Liver (tissue), 8 donors: ENCODE measurements at regions not wholly inside any gene's neighbourhood (a gene's known extent, or its start where the extent isn't known, plus 50 kb on each side); places are given as distances from the start of the nearest gene placed in this dataset.

ENCODE experiments used
- DNase-seq: peaks from one replicate; pipeline ENCODE4 v3.0.0-alpha.2; 2017; ENCODE audit warnings: low spot score
- H3K27ac ChIP-seq, 2 donors: one replicate each; pipeline ENCODE4 v1.7.0; 2013; ENCODE audit warnings: inconsistent platforms in 2 of 2, low read length in 2 of 2, control low read depth in 1 of 2, low read depth in 1 of 2, mild to moderate bottlenecking in 1 of 2
- H3K27me3 ChIP-seq, 4 donors: one replicate each; pipeline versions ENCODE4 v1.6.1 to v1.7.0; 2013; ENCODE audit warnings: low read length in 3 of 4, inconsistent platforms in 1 of 4, mild to moderate bottlenecking in 1 of 4, moderate library complexity in 1 of 4; ENCODE audit not compliant: control insufficient read depth in 4 of 4, insufficient read depth in 4 of 4
- H3K36me3 ChIP-seq, 4 donors: one replicate each; pipeline versions ENCODE4 v1.6.1 to v1.7.0; 2013; ENCODE audit warnings: low read length in 3 of 4, mild to moderate bottlenecking in 3 of 4, low read depth in 1 of 4, moderate library complexity in 1 of 4; ENCODE audit not compliant: control insufficient read depth in 4 of 4, insufficient read depth in 3 of 4
- H3K4me1 ChIP-seq, 4 donors: one replicate each; pipeline versions ENCODE4 v1.6.1 to v1.7.0; 2013; ENCODE audit warnings: low read length in 3 of 4, mild to moderate bottlenecking in 3 of 4, moderate library complexity in 1 of 4; ENCODE audit not compliant: control insufficient read depth in 4 of 4, insufficient read depth in 4 of 4
- H3K4me3 ChIP-seq, 3 donors: one replicate each; pipeline versions ENCODE4 v1.6.1 to v1.7.0; 2013; ENCODE audit warnings: low read length in 3 of 3, control low read depth in 1 of 3, low read depth in 1 of 3, mild to moderate bottlenecking in 1 of 3
- H3K9ac ChIP-seq, 2 donors: one replicate each; pipeline ENCODE4 v1.7.0; 2013; ENCODE audit warnings: low read length in 2 of 2, mild to moderate bottlenecking in 2 of 2, moderate library complexity in 2 of 2, control low read depth in 1 of 2, low read depth in 1 of 2
- H3K9me3 ChIP-seq, 4 donors: one replicate each; pipeline versions ENCODE4 v1.6.1 to v1.7.0; 2013; ENCODE audit warnings: low read length in 3 of 4; ENCODE audit not compliant: control insufficient read depth in 4 of 4
- EGR1 ChIP-seq, 2 donors: IDR thresholded peaks; 2 replicates each; pipeline ENCODE4 v1.6.1; 2016 to 2018; ENCODE audit warnings: antibody characterized with exemption in 2 of 2, low read depth in 2 of 2
- FOXA1 ChIP-seq: IDR thresholded peaks from 2 replicates; pipeline ENCODE4 v1.6.1; 2016; ENCODE audit warnings: antibody characterized with exemption
- FOXA2 ChIP-seq: IDR thresholded peaks from 2 replicates; pipeline ENCODE4 v1.6.1; 2016; ENCODE audit warnings: antibody characterized with exemption
- GABPA ChIP-seq, 2 donors: IDR thresholded peaks in 1 of 2; conservative IDR thresholded peaks in 1 of 2; 2 replicates each; pipeline ENCODE4 v1.6.1; 2016; ENCODE audit warnings: antibody characterized with exemption in 2 of 2, mild to moderate bottlenecking in 1 of 2, moderate library complexity in 1 of 2
- HNF4A ChIP-seq, 2 donors: conservative IDR thresholded peaks; 2 replicates each; pipeline ENCODE4 v1.6.1; 2016; ENCODE audit warnings: antibody characterized with exemption in 2 of 2, mild to moderate bottlenecking in 2 of 2
- HNF4G ChIP-seq: IDR thresholded peaks from 2 replicates; pipeline ENCODE4 v1.6.1; 2016; ENCODE audit warnings: antibody characterized with exemption
- JUND ChIP-seq, 2 donors: IDR thresholded peaks; 2 replicates each; pipeline ENCODE4 v1.6.1; 2016; ENCODE audit warnings: antibody characterized with exemption in 2 of 2
- NR2F2 ChIP-seq: IDR thresholded peaks from 2 replicates; pipeline ENCODE4 v1.6.1; 2016; ENCODE audit warnings: antibody characterized with exemption
- RAD21 ChIP-seq, 2 donors: IDR thresholded peaks; 2 replicates each; pipeline ENCODE4 v1.6.1; 2016; ENCODE audit warnings: antibody characterized with exemption in 2 of 2, mild to moderate bottlenecking in 2 of 2
- RXRA ChIP-seq, 2 donors: IDR thresholded peaks; 2 replicates each; pipeline ENCODE4 v1.6.1; 2017 to 2018; ENCODE audit warnings: antibody characterized with exemption in 2 of 2, mild to moderate bottlenecking in 1 of 2
- SP1 ChIP-seq: IDR thresholded peaks from 2 replicates; pipeline ENCODE4 v1.6.1; 2018; ENCODE audit warnings: antibody characterized with exemption, mild to moderate bottlenecking
- TAF1 ChIP-seq: conservative IDR thresholded peaks from 2 replicates; pipeline ENCODE4 v1.6.1; 2016; ENCODE audit warnings: antibody characterized with exemption, mild to moderate bottlenecking
- YY1 ChIP-seq: IDR thresholded peaks from 2 replicates; pipeline ENCODE4 v1.6.1; 2016; ENCODE audit warnings: antibody characterized with exemption, mild to moderate bottlenecking
- WGBS: extraction: QIAGEN DNeasy Blood & Tissue Kit; methylation state at CpG from one replicate; pipeline ENCODE4 v1.1.7; 2013; 5-methylcytosine and 5-hydroxymethylcytosine counted together
- TF ChIP-seq, protein P1 (sequence below): IDR thresholded peaks from 2 replicates; pipeline ENCODE4 v1.6.1; 2016; ENCODE audit warnings: antibody characterized with exemption
- TF ChIP-seq, protein P2 (sequence below): IDR thresholded peaks from 2 replicates; pipeline ENCODE4 v1.6.1; 2016; ENCODE audit warnings: antibody characterized with exemption
- TF ChIP-seq, protein P3 (sequence below): IDR thresholded peaks from 2 replicates; pipeline ENCODE4 v1.6.1; 2016; ENCODE audit warnings: antibody characterized with exemption
- TF ChIP-seq, protein P4 (sequence below): IDR thresholded peaks from 2 replicates; pipeline ENCODE4 v1.6.1; 2016; ENCODE audit warnings: antibody characterized with exemption, mild to moderate bottlenecking
- TF ChIP-seq, protein P5 (sequence below): fragments of 150-350 bp; IDR thresholded peaks from 2 replicates; pipeline ENCODE4 v1.5.1; 2017; ENCODE audit warnings: improper control_type of control experiment, low read depth, low read length; ENCODE audit not compliant: missing input control
- donor health status: healthy.
- donor health status: healthy.
- donor health status: healthy.
- donor health status: healthy.
- donor health status: healthy.

GRCh38 chr15:93830221-93831080, 400.9 kb upstream of the MCTP2 start (continued):
- TF ChIP-seq EGR1 (IDR thresholded peaks at IDR 0.05; ENCODE audit: low read depth in 2 of 2) (no peak), RXRA (IDR thresholded peaks at IDR 0.05) (no peak), HNF4A (conservative IDR thresholded peaks at IDR 0.05) (no peak), SP1 (no peak), TAF1 (no peak), GABPA (IDR thresholded peaks at IDR 0.05 in 1 of 2, conservative IDR thresholded peaks at IDR 0.05 in 1 of 2) (no peak)
- TF ChIP-seq, protein P1, sequence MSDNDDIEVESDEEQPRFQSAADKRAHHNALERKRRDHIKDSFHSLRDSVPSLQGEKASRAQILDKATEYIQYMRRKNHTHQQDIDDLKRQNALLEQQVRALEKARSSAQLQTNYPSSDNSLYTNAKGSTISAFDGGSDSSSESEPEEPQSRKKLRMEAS, result no peak

DNA sequence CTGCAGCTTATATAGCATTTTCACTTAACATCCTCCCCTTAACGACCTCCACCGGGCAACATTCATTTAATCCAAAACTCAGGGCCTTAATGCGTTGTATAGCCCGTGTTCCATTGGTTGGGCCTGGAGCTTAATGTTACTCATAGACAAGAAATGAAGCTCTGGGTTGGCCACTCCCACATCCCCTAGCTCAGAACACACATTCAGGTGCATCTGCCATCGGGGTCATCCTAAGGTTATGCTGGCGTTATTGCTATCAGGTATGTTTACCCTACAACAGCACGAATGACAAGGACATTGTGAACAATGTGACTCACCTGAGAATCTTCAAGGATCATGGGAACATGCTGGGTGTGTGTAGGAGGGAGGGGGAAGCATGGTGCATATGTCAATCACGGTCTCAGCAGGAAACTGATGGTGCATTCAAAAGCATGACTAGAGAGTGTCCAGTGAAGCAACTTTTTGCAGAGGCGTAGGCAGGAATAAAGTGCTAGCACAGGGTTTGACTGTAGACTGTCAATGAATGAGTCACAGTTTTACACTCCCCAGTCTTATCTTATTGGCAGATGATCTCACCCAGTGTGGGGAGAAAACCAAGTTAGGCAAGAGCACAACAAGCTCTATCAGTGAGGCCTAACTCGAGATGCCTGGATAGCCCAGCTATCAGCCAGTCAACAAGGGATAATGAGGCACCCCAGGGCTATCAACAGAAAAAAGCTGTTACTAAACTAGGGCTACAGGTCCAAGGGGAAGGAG, 402.1 kb upstream of the MCTP2 start:
- Histone ChIP-seq H3K9ac (no peak overlapping the region), H3K4me1 (no peaks in the 10 kb centered on the region), H3K36me3 (no peaks in the 10 kb centered on the region), H3K4me3 (no peak overlapping the region), H3K27me3 (peaks cover 0 to 4% (median 0%) of the 10 kb centered on the region in 4 donors), H3K27ac (no peak overlapping the region), H3K9me3 (no peaks in the 10 kb centered on the region)
- WGBS, result 63% methylated on average over 10 of the region's 10 CpGs
- TF ChIP-seq, protein P2, sequence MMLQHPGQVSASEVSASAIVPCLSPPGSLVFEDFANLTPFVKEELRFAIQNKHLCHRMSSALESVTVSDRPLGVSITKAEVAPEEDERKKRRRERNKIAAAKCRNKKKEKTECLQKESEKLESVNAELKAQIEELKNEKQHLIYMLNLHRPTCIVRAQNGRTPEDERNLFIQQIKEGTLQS, result no peak
- TF ChIP-seq HNF4A (conservative IDR thresholded peaks at IDR 0.05), result no peak
- no peak for TF ChIP-seq FOXA2
- TF ChIP-seq YY1, result no peak
- no peak for TF ChIP-seq FOXA1
- TF ChIP-seq, protein P3, sequence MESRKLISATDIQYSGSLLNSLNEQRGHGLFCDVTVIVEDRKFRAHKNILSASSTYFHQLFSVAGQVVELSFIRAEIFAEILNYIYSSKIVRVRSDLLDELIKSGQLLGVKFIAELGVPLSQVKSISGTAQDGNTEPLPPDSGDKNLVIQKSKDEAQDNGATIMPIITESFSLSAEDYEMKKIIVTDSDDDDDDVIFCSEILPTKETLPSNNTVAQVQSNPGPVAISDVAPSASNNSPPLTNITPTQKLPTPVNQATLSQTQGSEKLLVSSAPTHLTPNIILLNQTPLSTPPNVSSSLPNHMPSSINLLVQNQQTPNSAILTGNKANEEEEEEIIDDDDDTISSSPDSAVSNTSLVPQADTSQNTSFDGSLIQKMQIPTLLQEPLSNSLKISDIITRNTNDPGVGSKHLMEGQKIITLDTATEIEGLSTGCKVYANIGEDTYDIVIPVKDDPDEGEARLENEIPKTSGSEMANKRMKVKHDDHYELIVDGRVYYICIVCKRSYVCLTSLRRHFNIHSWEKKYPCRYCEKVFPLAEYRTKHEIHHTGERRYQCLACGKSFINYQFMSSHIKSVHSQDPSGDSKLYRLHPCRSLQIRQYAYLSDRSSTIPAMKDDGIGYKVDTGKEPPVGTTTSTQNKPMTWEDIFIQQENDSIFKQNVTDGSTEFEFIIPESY, result no peak
- no peak for TF ChIP-seq GABPA (IDR thresholded peaks at IDR 0.05 in 1 of 2, conservative IDR thresholded peaks at IDR 0.05 in 1 of 2)
- TF ChIP-seq EGR1 (IDR thresholded peaks at IDR 0.05; ENCODE audit: low read depth in 2 of 2), result no peak
- TF ChIP-seq, protein P1, result no peak
- no peak for TF ChIP-seq JUND (IDR thresholded peaks at IDR 0.05)
- TF ChIP-seq SP1, result no peak
- no peak for DNase-seq

GRCh38 chr15:93826790-93827189, 404.6 kb upstream of the MCTP2 start:
- H3K36me3 ChIP-seq, result no peaks in the 10 kb centered on the region
- H3K27me3 ChIP-seq, result peaks cover 0 to 2% (median 0%) of the 10 kb centered on the region in 4 donors
- TF ChIP-seq RAD21 (IDR thresholded peaks at IDR 0.05), result no peak
- TF ChIP-seq, protein P4, sequence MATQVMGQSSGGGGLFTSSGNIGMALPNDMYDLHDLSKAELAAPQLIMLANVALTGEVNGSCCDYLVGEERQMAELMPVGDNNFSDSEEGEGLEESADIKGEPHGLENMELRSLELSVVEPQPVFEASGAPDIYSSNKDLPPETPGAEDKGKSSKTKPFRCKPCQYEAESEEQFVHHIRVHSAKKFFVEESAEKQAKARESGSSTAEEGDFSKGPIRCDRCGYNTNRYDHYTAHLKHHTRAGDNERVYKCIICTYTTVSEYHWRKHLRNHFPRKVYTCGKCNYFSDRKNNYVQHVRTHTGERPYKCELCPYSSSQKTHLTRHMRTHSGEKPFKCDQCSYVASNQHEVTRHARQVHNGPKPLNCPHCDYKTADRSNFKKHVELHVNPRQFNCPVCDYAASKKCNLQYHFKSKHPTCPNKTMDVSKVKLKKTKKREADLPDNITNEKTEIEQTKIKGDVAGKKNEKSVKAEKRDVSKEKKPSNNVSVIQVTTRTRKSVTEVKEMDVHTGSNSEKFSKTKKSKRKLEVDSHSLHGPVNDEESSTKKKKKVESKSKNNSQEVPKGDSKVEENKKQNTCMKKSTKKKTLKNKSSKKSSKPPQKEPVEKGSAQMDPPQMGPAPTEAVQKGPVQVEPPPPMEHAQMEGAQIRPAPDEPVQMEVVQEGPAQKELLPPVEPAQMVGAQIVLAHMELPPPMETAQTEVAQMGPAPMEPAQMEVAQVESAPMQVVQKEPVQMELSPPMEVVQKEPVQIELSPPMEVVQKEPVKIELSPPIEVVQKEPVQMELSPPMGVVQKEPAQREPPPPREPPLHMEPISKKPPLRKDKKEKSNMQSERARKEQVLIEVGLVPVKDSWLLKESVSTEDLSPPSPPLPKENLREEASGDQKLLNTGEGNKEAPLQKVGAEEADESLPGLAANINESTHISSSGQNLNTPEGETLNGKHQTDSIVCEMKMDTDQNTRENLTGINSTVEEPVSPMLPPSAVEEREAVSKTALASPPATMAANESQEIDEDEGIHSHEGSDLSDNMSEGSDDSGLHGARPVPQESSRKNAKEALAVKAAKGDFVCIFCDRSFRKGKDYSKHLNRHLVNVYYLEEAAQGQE, result no peak
- TF ChIP-seq, protein P5, sequence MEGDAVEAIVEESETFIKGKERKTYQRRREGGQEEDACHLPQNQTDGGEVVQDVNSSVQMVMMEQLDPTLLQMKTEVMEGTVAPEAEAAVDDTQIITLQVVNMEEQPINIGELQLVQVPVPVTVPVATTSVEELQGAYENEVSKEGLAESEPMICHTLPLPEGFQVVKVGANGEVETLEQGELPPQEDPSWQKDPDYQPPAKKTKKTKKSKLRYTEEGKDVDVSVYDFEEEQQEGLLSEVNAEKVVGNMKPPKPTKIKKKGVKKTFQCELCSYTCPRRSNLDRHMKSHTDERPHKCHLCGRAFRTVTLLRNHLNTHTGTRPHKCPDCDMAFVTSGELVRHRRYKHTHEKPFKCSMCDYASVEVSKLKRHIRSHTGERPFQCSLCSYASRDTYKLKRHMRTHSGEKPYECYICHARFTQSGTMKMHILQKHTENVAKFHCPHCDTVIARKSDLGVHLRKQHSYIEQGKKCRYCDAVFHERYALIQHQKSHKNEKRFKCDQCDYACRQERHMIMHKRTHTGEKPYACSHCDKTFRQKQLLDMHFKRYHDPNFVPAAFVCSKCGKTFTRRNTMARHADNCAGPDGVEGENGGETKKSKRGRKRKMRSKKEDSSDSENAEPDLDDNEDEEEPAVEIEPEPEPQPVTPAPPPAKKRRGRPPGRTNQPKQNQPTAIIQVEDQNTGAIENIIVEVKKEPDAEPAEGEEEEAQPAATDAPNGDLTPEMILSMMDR, result no peak
- TF ChIP-seq, protein P1, result no peak
- no peak for TF ChIP-seq JUND (IDR thresholded peaks at IDR 0.05)
- no peak for TF ChIP-seq EGR1 (IDR thresholded peaks at IDR 0.05; ENCODE audit: low read depth in 2 of 2)
- no peak for TF ChIP-seq NR2F2
- no peak for TF ChIP-seq FOXA2
- no peak for TF ChIP-seq FOXA1
- TF ChIP-seq HNF4G, result no peak
- TF ChIP-seq, protein P2, result no peak
- TF ChIP-seq YY1, result no peak
- no peak for TF ChIP-seq SP1
- no peak for TF ChIP-seq HNF4A (conservative IDR thresholded peaks at IDR 0.05)
- TF ChIP-seq TAF1, result no peak
- no peak overlapping the region for H3K9ac ChIP-seq
- no peaks in the 10 kb centered on the region for H3K9me3 ChIP-seq
- no peak overlapping the region for H3K27ac ChIP-seq
- H3K4me3 ChIP-seq, result no peak overlapping the region
- no peaks in the 10 kb centered on the region for H3K4me1 ChIP-seq
- 35% methylated on average over 4 of the region's 4 CpGs for WGBS
- DNase-seq, result no peak
